ENCODE measurements at regions not wholly inside any gene's neighbourhood (a gene's known extent, or its start where the extent isn't known, plus 50 kb on each side); places are given as distances from the start of the nearest gene placed in this dataset.

DNA sequence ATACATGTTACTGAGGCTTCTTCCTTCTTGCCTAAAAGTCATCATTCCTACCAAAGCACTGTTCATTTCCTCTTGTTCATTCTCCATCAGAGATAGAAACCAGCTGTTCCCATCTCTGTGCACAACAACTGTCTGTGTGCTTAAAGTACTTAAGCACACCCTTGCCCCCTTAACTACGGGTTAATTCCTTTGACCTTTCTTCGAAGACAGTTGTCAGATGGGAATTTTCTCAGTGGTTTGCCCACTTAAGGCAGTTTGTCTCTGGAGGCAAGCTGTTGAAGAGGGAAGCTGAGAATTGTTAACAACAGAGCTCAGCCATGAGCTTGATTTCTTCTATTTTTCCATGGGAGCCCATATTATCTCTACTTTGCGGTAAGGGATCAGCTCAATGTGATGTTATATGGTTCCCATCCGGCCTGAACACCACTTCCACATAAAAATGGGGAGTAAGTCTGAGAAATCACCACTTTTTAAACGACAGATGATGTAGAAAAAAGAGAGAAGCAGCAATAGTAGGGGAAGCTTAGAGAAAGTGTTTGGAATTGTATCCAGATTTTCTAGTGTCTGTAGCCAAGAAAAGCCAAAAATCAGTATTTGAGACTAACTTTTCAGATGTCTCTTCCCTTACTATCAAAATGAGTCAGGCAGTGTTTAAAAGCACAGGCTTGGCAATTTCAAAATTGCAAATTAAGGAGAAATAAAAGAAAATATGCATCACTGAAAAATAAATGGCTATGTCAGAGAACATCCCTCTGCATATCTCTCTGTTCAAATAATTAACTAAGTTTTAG is 194.4 kb downstream of the SLIT2 start:
- no peaks in the 10 kb centered on the region for H3K4me1 Mint-ChIP-seq
- Histone ChIP-seq H3K4ac (ENCODE audit: low read depth, low read length) (no peak overlapping the region), H3K27me3 (ENCODE audit: insufficient read depth, low read length) (no peaks in the 10 kb centered on the region), H3K23ac (ENCODE audit: insufficient read length, low read depth, low read length) (no peak overlapping the region), H3T11ph (ENCODE audit: low read length) (no peak overlapping the region), H3K79me1 (ENCODE audit: insufficient read depth, low read depth, low read length, poor library complexity, severe bottlenecking) (no peaks in the 10 kb centered on the region), H2AK5ac (ENCODE audit: insufficient read length, low read length) (no peak overlapping the region), H3K56ac (ENCODE audit: insufficient read length, low read depth, low read length) (no peak overlapping the region), H3K27ac (ENCODE audit: insufficient read length, low read depth, low read length) (no peak overlapping the region), H2BK120ac (ENCODE audit: low read depth, low read length, poor library complexity, severe bottlenecking) (no peak overlapping the region), H3K4me1 (ENCODE audit: insufficient read depth, low read length) (no peaks in the 10 kb centered on the region), H3K9ac (ENCODE audit: extremely low read depth, insufficient read length, low read length) (no peak overlapping the region), H2AFZ (ENCODE audit: low read length) (no peak overlapping the region), H4K20me1 (ENCODE audit: control insufficient read depth, insufficient read depth, insufficient read length) (no peaks in the 10 kb centered on the region), H2BK20ac (ENCODE audit: low read depth, low read length, poor library complexity, severe bottlenecking) (no peak overlapping the region), H3K18ac (ENCODE audit: insufficient read length, low read depth, low read length) (no peak overlapping the region), H3K9me3 (ENCODE audit: control insufficient read depth, low read depth, low read length) (no peaks in the 10 kb centered on the region), H2BK15ac (ENCODE audit: low read depth, low read length) (no peak overlapping the region), H4K5ac (ENCODE audit: insufficient read length, low read depth, low read length) (no peak overlapping the region), H2BK5ac (ENCODE audit: insufficient read length, low read length) (no peak overlapping the region), H3K14ac (ENCODE audit: insufficient read depth, low read length) (no peak overlapping the region), H3K23me2 (ENCODE audit: insufficient read length, low read depth, low read length, poor library complexity, severe bottlenecking) (no peaks in the 10 kb centered on the region), H4K91ac (ENCODE audit: insufficient read length, low read depth, low read length) (no peak overlapping the region), H4K8ac (replicated peaks; ENCODE audit: insufficient read length, low read depth, low read length) (no peak overlapping the region), H2BK12ac (ENCODE audit: insufficient read length, low read depth, low read length) (no peak overlapping the region), H3K4me2 (ENCODE audit: insufficient read depth, insufficient read length, low read length) (no peak overlapping the region), H3K79me2 (ENCODE audit: insufficient read depth, low read length) (no peaks in the 10 kb centered on the region)
- TF ChIP-seq, protein P1, sequence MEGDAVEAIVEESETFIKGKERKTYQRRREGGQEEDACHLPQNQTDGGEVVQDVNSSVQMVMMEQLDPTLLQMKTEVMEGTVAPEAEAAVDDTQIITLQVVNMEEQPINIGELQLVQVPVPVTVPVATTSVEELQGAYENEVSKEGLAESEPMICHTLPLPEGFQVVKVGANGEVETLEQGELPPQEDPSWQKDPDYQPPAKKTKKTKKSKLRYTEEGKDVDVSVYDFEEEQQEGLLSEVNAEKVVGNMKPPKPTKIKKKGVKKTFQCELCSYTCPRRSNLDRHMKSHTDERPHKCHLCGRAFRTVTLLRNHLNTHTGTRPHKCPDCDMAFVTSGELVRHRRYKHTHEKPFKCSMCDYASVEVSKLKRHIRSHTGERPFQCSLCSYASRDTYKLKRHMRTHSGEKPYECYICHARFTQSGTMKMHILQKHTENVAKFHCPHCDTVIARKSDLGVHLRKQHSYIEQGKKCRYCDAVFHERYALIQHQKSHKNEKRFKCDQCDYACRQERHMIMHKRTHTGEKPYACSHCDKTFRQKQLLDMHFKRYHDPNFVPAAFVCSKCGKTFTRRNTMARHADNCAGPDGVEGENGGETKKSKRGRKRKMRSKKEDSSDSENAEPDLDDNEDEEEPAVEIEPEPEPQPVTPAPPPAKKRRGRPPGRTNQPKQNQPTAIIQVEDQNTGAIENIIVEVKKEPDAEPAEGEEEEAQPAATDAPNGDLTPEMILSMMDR (conservative IDR thresholded peaks at IDR 0.05): no peak
- no peak overlapping the region for H3K27ac Mint-ChIP-seq
- DNase-seq: no peak
- no CpG with 5 or more reads among the region's 5 CpGs for WGBS (ENCODE audit: extremely low coverage, insufficient read length, low lambda C conversion rate)
- H3K4me3 Mint-ChIP-seq: no peak overlapping the region
- no peaks in the 10 kb centered on the region for H3K36me3 Mint-ChIP-seq (ENCODE audit: insufficient read depth in 1 of 3, low read depth in 3 of 3)
- no peaks in the 10 kb centered on the region for H3K27me3 Mint-ChIP-seq (ENCODE audit: low read depth)
- H3K9me3 Mint-ChIP-seq: no peaks in the 10 kb centered on the region
